ENCODE measurements at regions not wholly inside any gene's neighbourhood (a gene's known extent, or its start where the extent isn't known, plus 50 kb on each side); places are given as distances from the start of the nearest gene placed in this dataset.
"Not testable (repeated sequence)": the region's sequence is repeated elsewhere in the genome, so short reads cannot be mapped to it uniquely, and the experiment has no call there.

DNA sequence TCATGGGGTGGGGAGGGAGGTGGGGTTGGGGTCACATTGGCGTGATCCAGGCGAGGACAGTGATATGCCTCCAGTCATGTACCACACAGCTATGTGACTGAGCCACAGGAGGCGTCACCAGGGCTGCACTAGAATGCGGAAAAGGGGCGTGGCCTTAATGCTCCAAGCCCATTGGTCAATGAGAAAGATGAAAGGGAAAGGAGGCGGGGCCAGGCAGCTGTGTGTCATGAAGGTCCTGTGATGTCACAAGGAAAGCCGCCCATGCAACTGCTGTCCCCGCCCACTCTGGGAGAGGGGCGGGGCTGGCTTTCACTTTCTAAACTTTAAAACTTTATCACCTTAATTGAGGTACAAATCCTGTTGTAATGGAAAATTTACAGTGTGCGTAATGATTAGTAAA, 89.4 kb upstream of the ADCY2 start:
- TF ChIP-seq, protein P1, sequence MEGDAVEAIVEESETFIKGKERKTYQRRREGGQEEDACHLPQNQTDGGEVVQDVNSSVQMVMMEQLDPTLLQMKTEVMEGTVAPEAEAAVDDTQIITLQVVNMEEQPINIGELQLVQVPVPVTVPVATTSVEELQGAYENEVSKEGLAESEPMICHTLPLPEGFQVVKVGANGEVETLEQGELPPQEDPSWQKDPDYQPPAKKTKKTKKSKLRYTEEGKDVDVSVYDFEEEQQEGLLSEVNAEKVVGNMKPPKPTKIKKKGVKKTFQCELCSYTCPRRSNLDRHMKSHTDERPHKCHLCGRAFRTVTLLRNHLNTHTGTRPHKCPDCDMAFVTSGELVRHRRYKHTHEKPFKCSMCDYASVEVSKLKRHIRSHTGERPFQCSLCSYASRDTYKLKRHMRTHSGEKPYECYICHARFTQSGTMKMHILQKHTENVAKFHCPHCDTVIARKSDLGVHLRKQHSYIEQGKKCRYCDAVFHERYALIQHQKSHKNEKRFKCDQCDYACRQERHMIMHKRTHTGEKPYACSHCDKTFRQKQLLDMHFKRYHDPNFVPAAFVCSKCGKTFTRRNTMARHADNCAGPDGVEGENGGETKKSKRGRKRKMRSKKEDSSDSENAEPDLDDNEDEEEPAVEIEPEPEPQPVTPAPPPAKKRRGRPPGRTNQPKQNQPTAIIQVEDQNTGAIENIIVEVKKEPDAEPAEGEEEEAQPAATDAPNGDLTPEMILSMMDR (IDR thresholded peaks at IDR 0.05 in 4 of 5, conservative IDR thresholded peaks at IDR 0.05 in 1 of 5) = not testable (repeated sequence)
- not testable (repeated sequence) for TF ChIP-seq POLR2A (IDR thresholded peaks at IDR 0.05)

Measured in gastrocnemius medialis (tissue), 4 donors.